ENCODE measurements at regions not wholly inside any gene's neighbourhood (a gene's known extent, or its start where the extent isn't known, plus 50 kb on each side); places are given as distances from the start of the nearest gene placed in this dataset.
"Not testable (repeated sequence)": the region's sequence is repeated elsewhere in the genome, so short reads cannot be mapped to it uniquely, and the experiment has no call there.

- FAIRE-seq (no peak), DNase-seq (ENCODE audit: insufficient read length, low spot score) (no peak)
Measured at GRCh38 chr4:149870008-149870407, 54.4 kb upstream of the IQCM start.

GRCh38 chr4:149881744-149882143 lies 66.1 kb upstream of the IQCM start:
- no peak for DNase-seq (ENCODE audit: insufficient read length, low spot score)
- no peak for FAIRE-seq

- FAIRE-seq (no peak), DNase-seq (ENCODE audit: insufficient read length, low spot score) (no peak)
Measured at GRCh38 chr4:149882251-149882650, 66.6 kb upstream of the IQCM start.

- DNase-seq (ENCODE audit: insufficient read length, low spot score) (no peak), FAIRE-seq (no peak)
Measured at GRCh38 chr4:149884046-149884445, 68.4 kb upstream of the IQCM start.

DNA sequence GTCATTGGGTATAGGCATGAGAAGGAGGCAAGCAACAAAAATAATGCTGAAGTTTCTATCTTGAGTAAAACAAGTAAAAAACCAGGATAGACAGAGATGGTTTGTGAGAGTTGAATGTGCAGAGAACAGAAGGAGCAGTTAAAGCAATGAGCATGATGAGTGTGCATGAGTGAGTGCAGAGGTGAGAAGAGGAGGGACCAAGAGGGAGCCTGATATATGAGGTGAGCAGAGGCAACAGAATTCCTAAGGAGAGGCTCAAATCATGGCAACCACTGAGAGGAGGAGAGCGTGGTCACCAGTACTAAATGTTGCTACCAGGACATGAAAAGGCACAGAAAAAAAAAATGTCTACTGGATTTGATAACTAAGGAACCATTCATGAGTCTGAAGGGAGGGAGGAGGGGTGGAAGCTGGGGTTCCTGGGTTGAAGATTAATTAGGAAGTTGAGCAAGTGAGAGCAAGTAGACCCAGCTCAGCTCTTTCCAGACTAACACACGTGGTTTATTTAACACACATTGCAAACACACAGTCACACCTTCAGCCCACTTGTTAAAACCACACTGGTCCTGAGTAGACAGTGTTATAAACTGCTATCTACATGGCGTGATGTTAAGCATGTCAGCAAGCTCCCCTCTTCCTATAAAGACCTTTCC lies 69.0 kb upstream of the IQCM start:
- FAIRE-seq (no peak), DNase-seq (ENCODE audit: insufficient read length, low spot score) (no peak)

GRCh38 chr4:149885896-149886295 lies 70.3 kb upstream of the IQCM start:
- peak; percentile 57 for DNase-seq (ENCODE audit: insufficient read length, low spot score)
- FAIRE-seq: no peak

GRCh38 chr4:149886786-149887490 lies 71.3 kb upstream of the IQCM start:
- no peak for DNase-seq (ENCODE audit: insufficient read length, low spot score)
- FAIRE-seq: no peak

- FAIRE-seq: no peak
- no peak for DNase-seq (ENCODE audit: insufficient read length, low spot score)
Measured at GRCh38 chr4:149889991-149890390, 74.3 kb upstream of the IQCM start.

DNA sequence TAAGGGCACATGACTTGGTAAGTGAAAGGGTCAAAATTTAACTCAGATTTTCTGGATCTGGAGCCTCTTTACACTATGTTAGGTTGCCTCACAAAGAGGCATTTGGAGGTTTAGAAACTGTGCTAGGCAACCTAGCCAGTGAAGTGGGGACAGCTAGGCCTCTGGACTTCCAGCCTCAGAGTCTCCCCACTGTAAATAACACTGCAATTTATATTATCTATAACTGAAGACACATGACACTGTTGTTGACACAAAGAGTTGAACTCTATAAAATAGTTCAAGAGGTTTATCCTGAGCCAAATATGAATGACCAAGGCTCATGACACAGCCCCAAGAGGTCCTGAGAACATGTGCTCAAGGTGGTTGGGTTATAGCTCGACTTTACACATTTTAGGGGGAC lies 74.9 kb upstream of the IQCM start:
- DNase-seq (ENCODE audit: insufficient read length, low spot score) (no peak), FAIRE-seq (no peak)

DNA sequence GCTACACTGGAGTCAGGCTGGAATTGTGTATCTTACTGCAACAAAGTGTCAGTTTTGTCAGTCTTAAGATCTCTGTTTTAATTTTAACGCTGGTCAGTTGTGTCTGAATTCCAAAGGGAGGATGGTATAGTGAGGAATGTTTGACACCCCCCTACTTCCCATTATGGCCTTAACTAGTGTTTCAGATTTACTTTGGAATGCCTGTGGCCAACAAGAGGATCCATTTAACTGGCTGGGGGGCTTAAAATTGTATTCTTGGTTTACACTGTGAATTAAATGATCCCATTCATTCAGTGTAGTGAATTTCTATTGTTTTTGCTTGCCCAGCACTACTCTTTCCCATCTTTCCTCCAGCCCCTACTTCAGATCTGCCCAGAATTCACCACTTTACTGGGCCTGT lies 75.8 kb upstream of the IQCM start:
- FAIRE-seq (no peak), DNase-seq (ENCODE audit: insufficient read length, low spot score) (no peak)

DNA sequence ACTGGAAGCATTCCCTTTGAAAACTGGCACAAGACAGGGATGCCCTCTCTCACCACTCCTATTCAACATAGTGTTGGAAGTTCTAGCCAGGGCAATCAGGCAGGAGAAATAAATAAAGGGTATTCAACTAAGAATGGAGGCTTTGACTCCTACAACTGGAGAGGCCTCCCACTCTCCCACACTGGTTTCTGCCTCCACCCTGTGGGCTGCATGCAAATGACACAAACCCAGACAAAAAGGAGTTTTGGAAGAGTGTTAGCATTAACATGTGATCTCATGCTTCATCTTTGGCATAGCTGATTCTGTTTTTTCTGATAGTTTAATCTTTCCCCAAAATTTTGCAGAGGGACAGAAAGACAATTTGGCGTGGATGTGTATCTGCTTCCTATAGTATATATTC lies 80.8 kb upstream of the IQCM start:
- no peak for FAIRE-seq
- peak; percentile 43 for DNase-seq (ENCODE audit: insufficient read length, low spot score)

DNA sequence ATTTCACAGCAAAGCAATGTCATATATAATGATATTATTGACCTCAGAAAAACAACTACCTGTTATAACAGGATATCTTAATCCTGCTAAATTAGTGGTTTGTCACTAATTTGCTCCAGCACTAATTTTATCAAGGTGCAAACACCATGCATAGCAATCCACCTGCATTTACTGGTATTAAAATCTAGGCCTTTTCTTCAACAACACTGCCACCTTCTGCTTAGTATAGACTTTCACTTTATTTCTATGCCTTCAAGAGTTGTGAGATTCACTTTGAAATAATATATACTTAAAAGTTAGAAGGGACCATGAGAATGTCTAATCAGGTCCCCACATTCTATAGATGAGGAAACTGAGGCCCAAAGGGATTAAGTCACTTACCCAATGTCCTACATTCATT lies 82.1 kb upstream of the IQCM start:
- FAIRE-seq (no peak), DNase-seq (ENCODE audit: insufficient read length, low spot score) (peak; percentile 19)

- DNase-seq (ENCODE audit: insufficient read length, low spot score) (no peak), FAIRE-seq (no peak)
Measured at GRCh38 chr4:149901128-149901527, 85.5 kb upstream of the IQCM start.

- DNase-seq (ENCODE audit: insufficient read length, low spot score): no peak
- FAIRE-seq: no peak
Measured at GRCh38 chr4:149902242-149902641, 86.6 kb upstream of the IQCM start.

GRCh38 chr4:149910177-149910576 lies 94.5 kb upstream of the IQCM start:
- DNase-seq (ENCODE audit: insufficient read length, low spot score) (no peak), FAIRE-seq (no peak)

DNA sequence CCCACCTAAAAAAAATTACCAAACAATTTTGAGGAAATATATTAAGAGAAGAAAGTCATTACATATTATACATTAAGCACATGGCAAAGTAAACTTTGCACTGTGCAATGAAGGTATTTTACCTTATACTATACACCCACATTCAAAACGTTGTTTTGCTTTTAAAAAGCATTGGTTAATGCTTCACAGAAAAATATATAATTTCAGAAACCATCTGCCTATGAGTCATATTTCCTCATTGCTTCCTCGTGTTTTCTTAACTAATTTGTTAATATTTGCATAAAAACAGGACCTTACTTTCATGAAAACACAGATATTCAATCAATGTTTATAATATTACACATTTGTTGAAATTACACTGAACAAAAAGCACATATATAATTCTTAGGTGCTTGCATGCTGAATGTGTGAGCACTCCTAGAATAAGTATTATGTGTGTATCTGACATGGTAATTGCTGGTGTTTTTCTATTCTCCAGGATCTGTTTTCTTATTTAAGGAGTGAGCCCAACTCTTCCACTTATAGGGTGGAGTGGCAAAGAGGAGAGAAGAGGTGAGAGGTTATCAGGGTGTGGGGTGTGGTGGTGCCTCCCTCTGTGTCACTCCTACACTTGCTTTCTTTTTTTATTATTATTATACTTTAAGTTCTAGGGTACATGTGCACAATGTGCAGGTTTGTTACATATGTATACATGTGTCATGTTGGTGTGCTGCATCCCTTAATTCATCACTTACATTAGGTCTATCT lies 95.1 kb upstream of the IQCM start:
- FAIRE-seq: no peak
- no peak for DNase-seq (ENCODE audit: insufficient read length, low spot score)

GRCh38 chr4:149911354-149911753 lies 95.7 kb upstream of the IQCM start:
- DNase-seq (ENCODE audit: insufficient read length, low spot score): no peak
- no peak for FAIRE-seq

DNA sequence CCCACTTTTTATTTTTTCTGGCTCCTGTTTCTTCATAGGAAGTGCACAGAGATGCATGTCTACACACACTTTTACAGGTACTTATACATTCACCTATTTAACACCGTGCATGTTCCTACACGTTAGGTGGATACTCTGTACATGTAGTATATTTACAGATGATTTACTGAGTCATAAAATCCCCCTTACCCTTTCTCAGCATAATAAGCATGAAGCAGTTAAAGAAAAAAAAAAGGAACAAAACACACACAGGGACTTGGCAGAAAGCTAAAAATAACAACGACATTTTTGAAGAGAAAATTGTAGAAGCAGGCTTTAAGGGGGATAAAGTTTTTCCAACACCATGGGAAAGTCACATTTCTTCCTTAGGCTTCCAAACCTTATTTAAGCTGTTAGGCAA lies 96.4 kb upstream of the IQCM start:
- DNase-seq (ENCODE audit: insufficient read length, low spot score): no peak
- no peak for FAIRE-seq

GRCh38 chr4:149914119-149915115 lies 98.8 kb upstream of the IQCM start:
- FAIRE-seq: no peak
- peak; percentile 45 for DNase-seq (ENCODE audit: insufficient read length, low spot score)

DNA sequence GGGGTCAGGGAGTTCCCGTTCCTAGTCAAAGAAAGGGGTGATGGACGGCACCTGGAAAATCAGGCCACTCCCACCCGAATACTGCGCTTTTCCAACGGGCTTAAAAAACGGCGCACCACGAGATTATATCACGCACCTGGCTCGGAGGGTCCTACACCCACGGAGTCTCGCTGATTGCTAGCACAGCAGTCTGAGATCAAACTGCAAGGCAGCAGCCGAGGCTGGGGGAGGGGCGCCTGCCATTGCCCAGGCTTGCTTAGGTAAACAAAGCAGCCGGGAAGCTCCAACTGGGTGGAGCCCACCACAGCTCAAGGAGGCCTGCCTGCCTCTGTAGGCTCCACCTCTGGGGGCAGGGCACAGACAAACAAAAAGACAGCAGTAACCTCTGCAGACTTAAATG lies 100.1 kb upstream of the IQCM start:
- not testable (repeated sequence) for DNase-seq (ENCODE audit: insufficient read length, low spot score); FAIRE-seq

DNA sequence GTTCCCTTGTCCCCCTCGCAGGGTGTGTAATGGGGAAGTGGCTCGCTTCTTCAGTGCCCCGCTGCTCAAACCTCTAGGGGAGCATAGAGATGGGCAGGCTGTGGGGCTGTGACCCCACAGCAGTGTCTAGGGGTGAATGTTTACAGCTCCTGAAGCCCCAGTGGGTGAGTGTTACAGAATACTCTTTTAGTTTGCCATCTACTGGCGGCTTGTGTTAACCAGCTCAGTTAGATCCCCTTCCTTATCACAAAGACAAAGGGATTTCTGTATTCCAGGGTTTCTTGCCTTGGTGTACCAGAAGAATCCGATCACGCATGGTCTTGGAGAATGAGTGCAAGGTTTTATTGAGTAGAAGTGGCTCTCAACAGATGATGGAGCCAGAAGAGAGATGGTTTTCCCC lies 108.1 kb upstream of the IQCM start:
- FAIRE-seq: no peak

More for the DNA sequence above, 108.1 kb upstream of the IQCM start:
- DNase-seq (ENCODE audit: insufficient read length, low spot score): no peak
